Astrocyte (in vitro differentiated cells and primary cell): ENCODE measurements at regions not wholly inside any gene's neighbourhood (a gene's known extent, or its start where the extent isn't known, plus 50 kb on each side); places are given as distances from the start of the nearest gene placed in this dataset.
A peak's percentile ranks its signal among the peaks of the same experiment; 100 is the strongest.

Experiments used
- DNase-seq: peaks from one replicate; pipeline ENCODE4 v3.0.0-alpha.2; 2010; ENCODE audit warnings: low read depth
- FAIRE-seq: peaks from 2 replicates; lab custom pipeline; 2011; peaks lifted over from hg19 to GRCh38; lab: Jason Lieb, UNC
- H2AFZ ChIP-seq: 2 replicates; pipeline ENCODE4 v1.6.0; 2012; ENCODE audit warnings: low read depth, low read length, inconsistent platforms
- H3K27ac ChIP-seq: 2 replicates; pipeline ENCODE4 v1.5.1; 2011; ENCODE audit warnings: low read depth, low read length, inconsistent platforms
- H3K27me3 ChIP-seq: 2 replicates; pipeline ENCODE4 v1.6.0; 2011; ENCODE audit warnings: low read length, inconsistent platforms; ENCODE audit not compliant: insufficient read depth
- H3K36me3 ChIP-seq: 2 replicates; pipeline ENCODE4 v1.5.1; 2011; ENCODE audit warnings: low read length, inconsistent platforms; ENCODE audit not compliant: insufficient read depth
- H3K4me1 ChIP-seq: 2 replicates; pipeline ENCODE4 v1.5.1; 2011; ENCODE audit warnings: low read length, inconsistent platforms; ENCODE audit not compliant: insufficient read depth
- H3K4me2 ChIP-seq: 2 replicates; pipeline ENCODE4 v1.6.0; 2012; ENCODE audit warnings: low read length, inconsistent platforms
- H3K4me3 ChIP-seq: 2 replicates; pipeline ENCODE4 v1.5.1; 2011; ENCODE audit warnings: low read depth, mild to moderate bottlenecking, low read length, inconsistent platforms; ENCODE audit not compliant: insufficient read depth
- H3K79me2 ChIP-seq: 2 replicates; pipeline ENCODE4 v1.6.0; 2012; ENCODE audit warnings: mild to moderate bottlenecking, low read length, inconsistent platforms; ENCODE audit not compliant: insufficient read depth
- H3K9ac ChIP-seq: 2 replicates; pipeline ENCODE4 v1.6.0; 2012; ENCODE audit warnings: mild to moderate bottlenecking, low read length, inconsistent platforms
- H3K9me3 ChIP-seq: 2 replicates; pipeline ENCODE4 v1.5.1; 2012; ENCODE audit warnings: low read depth, mild to moderate bottlenecking, low read length, inconsistent platforms; ENCODE audit not compliant: insufficient read depth
- H4K20me1 ChIP-seq: 2 replicates; pipeline ENCODE4 v1.6.0; 2012; ENCODE audit warnings: low read length, inconsistent platforms; ENCODE audit not compliant: insufficient read depth
- H3K27ac Mint-ChIP-seq: one replicate; pipeline ENCODE4 v1.8.0; 2021; ENCODE audit warnings: mild to moderate bottlenecking, mixed read lengths; ENCODE audit not compliant: unreplicated experiment
- H3K27me3 Mint-ChIP-seq: one replicate; pipeline ENCODE4 v1.8.0; 2021; ENCODE audit warnings: low read depth, mixed read lengths; ENCODE audit not compliant: unreplicated experiment
- H3K36me3 Mint-ChIP-seq: one replicate; pipeline ENCODE4 v1.8.0; 2021; ENCODE audit warnings: low read depth, mixed read lengths; ENCODE audit not compliant: unreplicated experiment
- H3K4me1 Mint-ChIP-seq: one replicate; pipeline ENCODE4 v1.8.0; 2021; ENCODE audit warnings: low read depth, mixed read lengths; ENCODE audit not compliant: unreplicated experiment
- H3K4me3 Mint-ChIP-seq: one replicate; pipeline ENCODE4 v1.8.0; 2021; ENCODE audit warnings: mild to moderate bottlenecking, moderate library complexity, mixed read lengths; ENCODE audit not compliant: unreplicated experiment
- H3K9me3 Mint-ChIP-seq: one replicate; pipeline ENCODE4 v1.8.0; 2021; ENCODE audit warnings: mild to moderate bottlenecking, mixed read lengths; ENCODE audit not compliant: unreplicated experiment
- EZH2 ChIP-seq: IDR thresholded peaks from 2 replicates; pipeline ENCODE4 v1.6.1; 2012; ENCODE audit warnings: mild to moderate bottlenecking, low read length, inconsistent platforms; ENCODE audit not compliant: insufficient read depth
- TF ChIP-seq, protein P1 (sequence below): IDR thresholded peaks from 2 replicates; pipeline ENCODE4 v1.5.1; 2011; ENCODE audit warnings: low read depth, mild to moderate bottlenecking, inconsistent platforms, low read length, moderate library complexity; ENCODE audit not compliant: insufficient read depth

DNA sequence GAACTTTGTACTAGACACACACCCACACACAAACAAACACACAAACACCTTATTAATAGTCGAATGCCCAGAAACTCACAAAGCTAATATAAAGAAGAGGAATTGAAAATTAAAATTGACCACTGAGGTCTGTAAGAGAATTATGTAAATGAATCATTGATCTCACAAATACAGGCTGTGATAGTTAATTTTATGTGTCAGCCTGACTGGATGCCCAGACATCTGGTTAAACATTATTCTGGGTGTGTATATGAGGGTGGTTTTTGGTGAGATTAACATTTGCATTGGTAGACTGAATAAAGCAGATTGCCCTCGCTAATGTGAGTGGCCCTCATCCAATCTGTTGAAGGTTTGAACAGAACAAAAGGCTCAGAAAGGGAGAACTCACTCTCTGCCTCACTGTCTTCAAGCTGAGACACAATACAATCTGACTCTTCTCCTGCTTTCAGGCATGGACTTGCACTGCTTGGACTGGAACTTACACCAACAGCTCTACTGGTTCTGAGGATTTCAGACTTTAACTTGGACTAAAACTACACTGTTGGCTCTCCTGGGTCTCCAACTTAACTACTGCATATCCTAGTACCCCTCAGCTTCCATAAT, 199.4 kb upstream of the TTC14 start:
- Histone ChIP-seq H4K20me1 (no peaks in the 10 kb centered on the region), H3K79me2 (no peaks in the 10 kb centered on the region), H2AFZ (no peak overlapping the region), H3K36me3 (no peaks in the 10 kb centered on the region), H3K4me2 (no peak overlapping the region), H3K4me1 (no peaks in the 10 kb centered on the region), H3K9ac (no peak overlapping the region), H3K4me3 (no peak overlapping the region), H3K9me3 (no peaks in the 10 kb centered on the region), H3K27ac (no peak overlapping the region), H3K27me3 (no peaks in the 10 kb centered on the region)
- no peak for DNase-seq
- Mint-ChIP-seq H3K27me3 (no peaks in the 10 kb centered on the region), H3K36me3 (no peaks in the 10 kb centered on the region), H3K27ac (no peak overlapping the region), H3K4me1 (no peaks in the 10 kb centered on the region), H3K9me3 (no peaks in the 10 kb centered on the region), H3K4me3 (no peak overlapping the region)
- TF ChIP-seq EZH2, result no peak
- TF ChIP-seq, protein P1, sequence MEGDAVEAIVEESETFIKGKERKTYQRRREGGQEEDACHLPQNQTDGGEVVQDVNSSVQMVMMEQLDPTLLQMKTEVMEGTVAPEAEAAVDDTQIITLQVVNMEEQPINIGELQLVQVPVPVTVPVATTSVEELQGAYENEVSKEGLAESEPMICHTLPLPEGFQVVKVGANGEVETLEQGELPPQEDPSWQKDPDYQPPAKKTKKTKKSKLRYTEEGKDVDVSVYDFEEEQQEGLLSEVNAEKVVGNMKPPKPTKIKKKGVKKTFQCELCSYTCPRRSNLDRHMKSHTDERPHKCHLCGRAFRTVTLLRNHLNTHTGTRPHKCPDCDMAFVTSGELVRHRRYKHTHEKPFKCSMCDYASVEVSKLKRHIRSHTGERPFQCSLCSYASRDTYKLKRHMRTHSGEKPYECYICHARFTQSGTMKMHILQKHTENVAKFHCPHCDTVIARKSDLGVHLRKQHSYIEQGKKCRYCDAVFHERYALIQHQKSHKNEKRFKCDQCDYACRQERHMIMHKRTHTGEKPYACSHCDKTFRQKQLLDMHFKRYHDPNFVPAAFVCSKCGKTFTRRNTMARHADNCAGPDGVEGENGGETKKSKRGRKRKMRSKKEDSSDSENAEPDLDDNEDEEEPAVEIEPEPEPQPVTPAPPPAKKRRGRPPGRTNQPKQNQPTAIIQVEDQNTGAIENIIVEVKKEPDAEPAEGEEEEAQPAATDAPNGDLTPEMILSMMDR, result no peak
- FAIRE-seq, result no peak

DNA sequence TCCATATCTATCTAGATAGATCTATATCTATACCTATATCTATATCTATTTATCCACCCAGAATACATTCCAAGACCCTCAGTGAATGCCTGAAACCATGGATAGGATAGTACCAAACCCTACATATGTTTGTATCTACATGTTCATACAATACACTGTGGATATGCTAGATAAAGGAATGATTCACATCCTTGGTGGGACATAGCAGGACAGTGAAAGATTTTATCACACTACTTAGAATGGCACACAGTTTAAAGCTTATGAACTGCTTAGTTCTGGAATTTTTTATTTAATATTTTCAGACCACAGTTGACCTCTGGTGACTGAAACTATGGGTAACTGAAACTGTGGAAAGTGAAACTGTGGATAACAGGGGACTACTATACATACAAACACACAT, 198.8 kb upstream of the TTC14 start:
- no peaks in the 10 kb centered on the region for H3K36me3 ChIP-seq
- Mint-ChIP-seq H3K4me3 (no peak overlapping the region), H3K4me1 (no peaks in the 10 kb centered on the region), H3K36me3 (no peaks in the 10 kb centered on the region), H3K27ac (no peak overlapping the region), H3K9me3 (no peaks in the 10 kb centered on the region), H3K27me3 (no peaks in the 10 kb centered on the region)
- DNase-seq (no peak), FAIRE-seq (no peak)
- H2AFZ ChIP-seq, result no peak overlapping the region
- no peak overlapping the region for H3K9ac ChIP-seq
- H3K4me3 ChIP-seq, result no peak overlapping the region
- H3K27me3 ChIP-seq, result no peaks in the 10 kb centered on the region
- no peaks in the 10 kb centered on the region for H3K79me2 ChIP-seq
- H3K27ac ChIP-seq, result no peak overlapping the region
- H4K20me1 ChIP-seq, result no peaks in the 10 kb centered on the region
- H3K4me1 ChIP-seq, result no peaks in the 10 kb centered on the region
- H3K4me2 ChIP-seq, result no peak overlapping the region
- no peak for TF ChIP-seq EZH2
- TF ChIP-seq, protein P1, result no peak
- no peaks in the 10 kb centered on the region for H3K9me3 ChIP-seq

DNA sequence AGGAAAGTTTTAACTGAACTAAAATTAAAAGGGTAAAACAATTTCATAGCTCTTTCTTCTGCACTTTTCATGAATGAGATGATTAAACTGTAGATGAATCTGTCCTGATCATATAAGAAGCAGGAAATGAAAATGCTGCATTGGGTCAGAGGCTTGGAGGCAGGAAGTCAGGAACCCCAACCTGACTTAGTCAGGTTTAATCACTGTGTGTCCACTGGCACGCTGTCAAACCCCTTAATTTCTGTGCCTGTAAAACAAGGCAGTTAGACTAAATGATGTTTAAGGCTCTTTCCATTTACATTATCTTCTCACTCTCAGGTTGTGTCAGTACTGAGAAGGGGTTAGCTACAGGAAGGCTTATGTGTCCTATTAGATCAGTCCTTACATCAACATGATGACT, 193.3 kb upstream of the TTC14 start:
- Mint-ChIP-seq H3K9me3 (no peaks in the 10 kb centered on the region), H3K27ac (no peak overlapping the region), H3K4me3 (no peak overlapping the region), H3K4me1 (no peaks in the 10 kb centered on the region), H3K27me3 (no peaks in the 10 kb centered on the region), H3K36me3 (no peaks in the 10 kb centered on the region)
- H4K20me1 ChIP-seq, result no peaks in the 10 kb centered on the region
- no peaks in the 10 kb centered on the region for H3K36me3 ChIP-seq
- H3K27ac ChIP-seq, result peak overlapping the region; percentile 12
- H3K4me1 ChIP-seq, result no peaks in the 10 kb centered on the region
- no peaks in the 10 kb centered on the region for H3K9me3 ChIP-seq
- H3K79me2 ChIP-seq, result no peaks in the 10 kb centered on the region
- H3K27me3 ChIP-seq, result no peaks in the 10 kb centered on the region
- peak overlapping the region; percentile 35 for H3K4me2 ChIP-seq
- DNase-seq (peak; percentile 54), FAIRE-seq (no peak)
- H2AFZ ChIP-seq, result no peak overlapping the region
- no peak overlapping the region for H3K4me3 ChIP-seq
- H3K9ac ChIP-seq, result no peak overlapping the region
- TF ChIP-seq, protein P1, result no peak
- TF ChIP-seq EZH2, result no peak
